HEK293 (cell line): ENCODE measurements at regions not wholly inside any gene's neighbourhood (a gene's known extent, or its start where the extent isn't known, plus 50 kb on each side); places are given as distances from the start of the nearest gene placed in this dataset.

Experiments used
- EGR2 ChIP-seq: fragments of 450-650 bp; formaldehyde crosslinking; IDR thresholded peaks from 2 replicates; pipeline ENCODE4 v1.5.1; 2016; ENCODE audit warnings: low read depth, missing biosample characterization, missing genetic modification characterization
- GFI1B ChIP-seq: fragments of 450-650 bp; formaldehyde crosslinking; IDR thresholded peaks from 2 replicates; pipeline ENCODE4 v1.5.1; 2016; ENCODE audit warnings: missing biosample characterization, missing genetic modification characterization
- GLI4 ChIP-seq: fragments of 450-650 bp; formaldehyde crosslinking; IDR thresholded peaks from 2 replicates; pipeline ENCODE4 v1.5.1; 2016; ENCODE audit warnings: missing biosample characterization, missing genetic modification characterization
- IKZF3 ChIP-seq: fragments of 450-650 bp; IDR thresholded peaks from 2 replicates; pipeline ENCODE4 v1.5.0; 2018; ENCODE audit warnings: missing biosample characterization, mild to moderate bottlenecking, missing genetic modification characterization, moderate library complexity
- KLF8 ChIP-seq: fragments of 450-650 bp; formaldehyde crosslinking; IDR thresholded peaks from 2 replicates; pipeline ENCODE4 v1.5.1; 2016; ENCODE audit warnings: missing biosample characterization, missing genetic modification characterization
- MEIS1 ChIP-seq: sonication (generic); formaldehyde crosslinking; IDR thresholded peaks from 2 replicates; pipeline ENCODE4 v1.8.1; 2022; ENCODE audit warnings: missing genetic modification reagents, mild to moderate bottlenecking, borderline replicate concordance
- OVOL3 ChIP-seq: fragments of 450-650 bp; formaldehyde crosslinking; IDR thresholded peaks from 2 replicates; pipeline ENCODE4 v1.5.1; 2016; ENCODE audit warnings: missing biosample characterization, missing genetic modification characterization
- RBAK ChIP-seq: fragments of 450-650 bp; formaldehyde crosslinking; IDR thresholded peaks from 2 replicates; pipeline ENCODE4 v1.5.1; 2016; ENCODE audit warnings: missing biosample characterization, missing genetic modification characterization
- SALL2 ChIP-seq: fragments of 450-650 bp; formaldehyde crosslinking; IDR thresholded peaks from 2 replicates; pipeline ENCODE4 v1.5.0; 2017; ENCODE audit warnings: missing biosample characterization, mild to moderate bottlenecking, missing genetic modification characterization, borderline replicate concordance
- SP2 ChIP-seq: fragments of 450-650 bp; formaldehyde crosslinking; IDR thresholded peaks from 2 replicates; pipeline ENCODE4 v1.5.1; 2016; ENCODE audit warnings: missing biosample characterization, missing genetic modification characterization
- SP3 ChIP-seq: fragments of 450-650 bp; formaldehyde crosslinking; IDR thresholded peaks from 2 replicates; pipeline ENCODE4 v1.5.1; 2016; ENCODE audit warnings: missing biosample characterization, missing genetic modification characterization
- TRIM28 ChIP-seq: IDR thresholded peaks from 2 replicates; pipeline ENCODE4 v1.6.1; 2011; ENCODE audit warnings: low read length, control low read depth, borderline replicate concordance
- YY2 ChIP-seq: fragments of 450-650 bp; formaldehyde crosslinking; IDR thresholded peaks from 2 replicates; pipeline ENCODE4 v1.5.1; 2016; ENCODE audit warnings: missing biosample characterization, missing genetic modification characterization
- ZBTB21 ChIP-seq: fragments of 450-650 bp; formaldehyde crosslinking; IDR thresholded peaks from 2 replicates; pipeline ENCODE4 v1.5.1; 2017; ENCODE audit warnings: missing biosample characterization, missing genetic modification characterization
- ZFHX2 ChIP-seq: fragments of 450-650 bp; formaldehyde crosslinking; conservative IDR thresholded peaks from 2 replicates; pipeline ENCODE4 v1.5.1; 2016; ENCODE audit warnings: missing biosample characterization, missing genetic modification characterization
- ZNF114 ChIP-seq: fragments of 450-650 bp; formaldehyde crosslinking; IDR thresholded peaks from 2 replicates; pipeline ENCODE4 v1.5.0; 2017; ENCODE audit warnings: missing biosample characterization, missing genetic modification characterization
- ZNF133 ChIP-seq: fragments of 450-650 bp; formaldehyde crosslinking; IDR thresholded peaks from 2 replicates; pipeline ENCODE4 v1.5.1; 2016; ENCODE audit warnings: missing biosample characterization, missing genetic modification characterization
- ZNF16 ChIP-seq: fragments of 450-650 bp; formaldehyde crosslinking; IDR thresholded peaks from 2 replicates; pipeline ENCODE4 v1.5.1; 2016; ENCODE audit warnings: low read depth, missing biosample characterization, missing genetic modification characterization
- ZNF292 ChIP-seq: fragments of 450-650 bp; formaldehyde crosslinking; IDR thresholded peaks from 2 replicates; pipeline ENCODE4 v1.5.1; 2016; ENCODE audit warnings: low read depth, missing biosample characterization, missing genetic modification characterization, borderline replicate concordance
- ZNF423 ChIP-seq: fragments of 450-650 bp; formaldehyde crosslinking; IDR thresholded peaks from 2 replicates; pipeline ENCODE4 v1.5.1; 2016; ENCODE audit warnings: missing biosample characterization, missing genetic modification characterization
- ZNF433 ChIP-seq: fragments of 450-650 bp; formaldehyde crosslinking; IDR thresholded peaks from 2 replicates; pipeline ENCODE4 v1.5.1; 2016; ENCODE audit warnings: missing biosample characterization, missing genetic modification characterization, low read depth
- ZNF48 ChIP-seq: fragments of 450-650 bp; formaldehyde crosslinking; IDR thresholded peaks from 2 replicates; pipeline ENCODE4 v1.5.1; 2016; ENCODE audit warnings: missing biosample characterization, missing genetic modification characterization
- ZNF501 ChIP-seq: fragments of 450-650 bp; formaldehyde crosslinking; IDR thresholded peaks from 2 replicates; pipeline ENCODE4 v1.5.1; 2016; ENCODE audit warnings: missing biosample characterization, missing genetic modification characterization
- ZNF514 ChIP-seq: fragments of 450-650 bp; formaldehyde crosslinking; IDR thresholded peaks from 2 replicates; pipeline ENCODE4 v1.5.1; 2016; ENCODE audit warnings: missing biosample characterization, missing genetic modification characterization
- ZNF521 ChIP-seq: fragments of 450-650 bp; formaldehyde crosslinking; IDR thresholded peaks from 2 replicates; pipeline ENCODE4 v1.5.1; 2017; ENCODE audit warnings: missing biosample characterization, mild to moderate bottlenecking, missing genetic modification characterization
- ZNF600 ChIP-seq: fragments of 450-650 bp; formaldehyde crosslinking; IDR thresholded peaks from 2 replicates; pipeline ENCODE4 v1.5.1; 2016; ENCODE audit warnings: missing biosample characterization, missing genetic modification characterization
- ZNF629 ChIP-seq: fragments of 450-650 bp; formaldehyde crosslinking; IDR thresholded peaks from 2 replicates; pipeline ENCODE4 v1.5.1; 2017; ENCODE audit warnings: missing biosample characterization, missing genetic modification characterization
- ZNF76 ChIP-seq: fragments of 450-650 bp; formaldehyde crosslinking; IDR thresholded peaks from 2 replicates; pipeline ENCODE4; 2016; ENCODE audit warnings: low read depth, missing biosample characterization, missing genetic modification characterization, borderline replicate concordance
- ZNF843 ChIP-seq: fragments of 450-650 bp; formaldehyde crosslinking; IDR thresholded peaks from 2 replicates; pipeline ENCODE4 v1.5.1; 2016; ENCODE audit warnings: missing biosample characterization, missing genetic modification characterization
- TF ChIP-seq, protein P1 (sequence below): fragments of 450-650 bp; formaldehyde crosslinking; IDR thresholded peaks from 2 replicates; pipeline ENCODE4 v1.5.1; 2016; ENCODE audit warnings: missing biosample characterization, missing genetic modification characterization
- TF ChIP-seq, protein P2 (sequence below): fragments of 450-650 bp; formaldehyde crosslinking; conservative IDR thresholded peaks from 2 replicates; pipeline ENCODE4 v1.5.1; 2016; ENCODE audit warnings: low read depth, missing biosample characterization, missing genetic modification characterization
- TF ChIP-seq, protein P3 (sequence below): fragments of 450-650 bp; formaldehyde crosslinking; IDR thresholded peaks from 2 replicates; pipeline ENCODE4 v1.5.1; 2017; ENCODE audit warnings: missing biosample characterization, missing genetic modification characterization
- TF ChIP-seq, protein P4 (sequence below): fragments of 450-650 bp; formaldehyde crosslinking; IDR thresholded peaks from 2 replicates; pipeline ENCODE4 v1.5.1; 2016; ENCODE audit warnings: missing biosample characterization, missing genetic modification characterization

DNA sequence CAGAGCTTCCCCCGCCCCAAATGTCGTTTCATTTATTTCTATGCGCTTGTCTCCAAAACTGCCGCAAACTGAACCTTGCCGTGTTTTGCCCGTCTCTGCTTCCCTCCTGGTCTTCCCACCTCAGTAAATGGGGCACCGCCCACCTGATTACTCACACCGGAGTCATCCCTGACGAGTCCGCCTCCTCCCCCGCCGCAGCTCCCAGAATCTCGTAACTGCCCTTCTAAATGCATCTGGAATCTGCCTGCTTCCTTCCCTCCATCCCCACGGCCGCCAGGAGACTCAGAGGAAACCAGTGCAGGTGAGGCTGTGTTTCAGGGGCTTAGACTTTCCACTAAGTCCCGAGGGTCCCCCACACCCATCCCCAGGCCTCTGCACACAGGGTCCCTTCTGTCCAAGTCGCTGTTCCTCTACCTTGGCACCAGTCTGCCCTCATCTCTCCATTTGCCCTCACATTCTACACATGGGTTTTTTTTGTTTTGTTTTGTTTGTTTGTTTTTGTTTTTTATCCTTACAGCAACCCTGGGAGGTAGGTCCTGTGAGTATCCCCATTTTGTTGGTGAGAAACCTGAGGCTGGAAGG lies 62.6 kb upstream of the PHF21B start (continued):
- TF ChIP-seq ZNF292 (tag by site-specific recombination) = no peak
- TF ChIP-seq TRIM28 = no peak
- TF ChIP-seq GFI1B (tag by site-specific recombination) = no peak
- no peak for TF ChIP-seq ZNF423 (tag by site-specific recombination)
- no peak for TF ChIP-seq RBAK (tag by site-specific recombination)
- TF ChIP-seq OVOL3 (tag by site-specific recombination) = no peak
- TF ChIP-seq, protein P1, sequence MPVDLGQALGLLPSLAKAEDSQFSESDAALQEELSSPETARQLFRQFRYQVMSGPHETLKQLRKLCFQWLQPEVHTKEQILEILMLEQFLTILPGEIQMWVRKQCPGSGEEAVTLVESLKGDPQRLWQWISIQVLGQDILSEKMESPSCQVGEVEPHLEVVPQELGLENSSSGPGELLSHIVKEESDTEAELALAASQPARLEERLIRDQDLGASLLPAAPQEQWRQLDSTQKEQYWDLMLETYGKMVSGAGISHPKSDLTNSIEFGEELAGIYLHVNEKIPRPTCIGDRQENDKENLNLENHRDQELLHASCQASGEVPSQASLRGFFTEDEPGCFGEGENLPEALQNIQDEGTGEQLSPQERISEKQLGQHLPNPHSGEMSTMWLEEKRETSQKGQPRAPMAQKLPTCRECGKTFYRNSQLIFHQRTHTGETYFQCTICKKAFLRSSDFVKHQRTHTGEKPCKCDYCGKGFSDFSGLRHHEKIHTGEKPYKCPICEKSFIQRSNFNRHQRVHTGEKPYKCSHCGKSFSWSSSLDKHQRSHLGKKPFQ (tag by site-specific recombination) = peak; percentile 94
- TF ChIP-seq ZNF433 (tag by site-specific recombination) = no peak
- TF ChIP-seq ZFHX2 (tag by site-specific recombination) = peak; percentile 95
- TF ChIP-seq MEIS1 (CRISPR knock-in tag) = no peak
- no peak for TF ChIP-seq ZNF514
- no peak for TF ChIP-seq ZNF501 (tag by site-specific recombination)
- TF ChIP-seq ZNF16 (tag by site-specific recombination) = no peak
- TF ChIP-seq ZNF48 (tag by site-specific recombination) = no peak
- no peak for TF ChIP-seq ZNF133
- 0 out of 2 replicates have a peak, but pooled peaks have one; percentile 41 for TF ChIP-seq ZNF629 (tag by site-specific recombination)
- no peak for TF ChIP-seq GLI4
- TF ChIP-seq SP2 (tag by site-specific recombination) = peak; percentile 36
- TF ChIP-seq ZNF600 (tag by site-specific recombination) = peak; percentile 48; the same call in 1 of the 2 replicates
- TF ChIP-seq ZNF521 = no peak
- TF ChIP-seq SALL2 (tag by site-specific recombination) = no peak
- no peak for TF ChIP-seq ZNF843 (tag by site-specific recombination)
- no peak for TF ChIP-seq YY2 (tag by site-specific recombination)
- TF ChIP-seq IKZF3 = peak; percentile 46; the same call in 1 of the 2 replicates
- no peak for TF ChIP-seq ZNF114 (tag by site-specific recombination)
- TF ChIP-seq ZNF76 = 0 out of 2 replicates have a peak, but pooled peaks have one; percentile 29
- TF ChIP-seq, protein P2, sequence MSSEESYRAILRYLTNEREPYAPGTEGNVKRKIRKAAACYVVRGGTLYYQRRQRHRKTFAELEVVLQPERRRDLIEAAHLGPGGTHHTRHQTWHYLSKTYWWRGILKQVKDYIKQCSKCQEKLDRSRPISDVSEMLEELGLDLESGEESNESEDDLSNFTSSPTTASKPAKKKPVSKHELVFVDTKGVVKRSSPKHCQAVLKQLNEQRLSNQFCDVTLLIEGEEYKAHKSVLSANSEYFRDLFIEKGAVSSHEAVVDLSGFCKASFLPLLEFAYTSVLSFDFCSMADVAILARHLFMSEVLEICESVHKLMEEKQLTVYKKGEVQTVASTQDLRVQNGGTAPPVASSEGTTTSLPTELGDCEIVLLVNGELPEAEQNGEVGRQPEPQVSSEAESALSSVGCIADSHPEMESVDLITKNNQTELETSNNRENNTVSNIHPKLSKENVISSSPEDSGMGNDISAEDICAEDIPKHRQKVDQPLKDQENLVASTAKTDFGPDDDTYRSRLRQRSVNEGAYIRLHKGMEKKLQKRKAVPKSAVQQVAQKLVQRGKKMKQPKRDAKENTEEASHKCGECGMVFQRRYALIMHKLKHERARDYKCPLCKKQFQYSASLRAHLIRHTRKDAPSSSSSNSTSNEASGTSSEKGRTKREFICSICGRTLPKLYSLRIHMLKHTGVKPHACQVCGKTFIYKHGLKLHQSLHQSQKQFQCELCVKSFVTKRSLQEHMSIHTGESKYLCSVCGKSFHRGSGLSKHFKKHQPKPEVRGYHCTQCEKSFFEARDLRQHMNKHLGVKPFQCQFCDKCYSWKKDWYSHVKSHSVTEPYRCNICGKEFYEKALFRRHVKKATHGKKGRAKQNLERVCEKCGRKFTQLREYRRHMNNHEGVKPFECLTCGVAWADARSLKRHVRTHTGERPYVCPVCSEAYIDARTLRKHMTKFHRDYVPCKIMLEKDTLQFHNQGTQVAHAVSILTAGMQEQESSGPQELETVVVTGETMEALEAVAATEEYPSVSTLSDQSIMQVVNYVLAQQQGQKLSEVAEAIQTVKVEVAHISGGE (tag by site-specific recombination) = no peak
- peak; percentile 33; the same call in 1 of the 2 replicates for TF ChIP-seq SP3 (tag by site-specific recombination)
- TF ChIP-seq, protein P3, sequence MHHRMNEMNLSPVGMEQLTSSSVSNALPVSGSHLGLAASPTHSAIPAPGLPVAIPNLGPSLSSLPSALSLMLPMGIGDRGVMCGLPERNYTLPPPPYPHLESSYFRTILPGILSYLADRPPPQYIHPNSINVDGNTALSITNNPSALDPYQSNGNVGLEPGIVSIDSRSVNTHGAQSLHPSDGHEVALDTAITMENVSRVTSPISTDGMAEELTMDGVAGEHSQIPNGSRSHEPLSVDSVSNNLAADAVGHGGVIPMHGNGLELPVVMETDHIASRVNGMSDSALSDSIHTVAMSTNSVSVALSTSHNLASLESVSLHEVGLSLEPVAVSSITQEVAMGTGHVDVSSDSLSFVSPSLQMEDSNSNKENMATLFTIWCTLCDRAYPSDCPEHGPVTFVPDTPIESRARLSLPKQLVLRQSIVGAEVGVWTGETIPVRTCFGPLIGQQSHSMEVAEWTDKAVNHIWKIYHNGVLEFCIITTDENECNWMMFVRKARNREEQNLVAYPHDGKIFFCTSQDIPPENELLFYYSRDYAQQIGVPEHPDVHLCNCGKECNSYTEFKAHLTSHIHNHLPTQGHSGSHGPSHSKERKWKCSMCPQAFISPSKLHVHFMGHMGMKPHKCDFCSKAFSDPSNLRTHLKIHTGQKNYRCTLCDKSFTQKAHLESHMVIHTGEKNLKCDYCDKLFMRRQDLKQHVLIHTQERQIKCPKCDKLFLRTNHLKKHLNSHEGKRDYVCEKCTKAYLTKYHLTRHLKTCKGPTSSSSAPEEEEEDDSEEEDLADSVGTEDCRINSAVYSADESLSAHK (tag by site-specific recombination) = no peak
- TF ChIP-seq EGR2 (tag by site-specific recombination) = peak; percentile 97
- TF ChIP-seq KLF8 (tag by site-specific recombination) = peak; percentile 50; the same call in 1 of the 2 replicates
- TF ChIP-seq, protein P4, sequence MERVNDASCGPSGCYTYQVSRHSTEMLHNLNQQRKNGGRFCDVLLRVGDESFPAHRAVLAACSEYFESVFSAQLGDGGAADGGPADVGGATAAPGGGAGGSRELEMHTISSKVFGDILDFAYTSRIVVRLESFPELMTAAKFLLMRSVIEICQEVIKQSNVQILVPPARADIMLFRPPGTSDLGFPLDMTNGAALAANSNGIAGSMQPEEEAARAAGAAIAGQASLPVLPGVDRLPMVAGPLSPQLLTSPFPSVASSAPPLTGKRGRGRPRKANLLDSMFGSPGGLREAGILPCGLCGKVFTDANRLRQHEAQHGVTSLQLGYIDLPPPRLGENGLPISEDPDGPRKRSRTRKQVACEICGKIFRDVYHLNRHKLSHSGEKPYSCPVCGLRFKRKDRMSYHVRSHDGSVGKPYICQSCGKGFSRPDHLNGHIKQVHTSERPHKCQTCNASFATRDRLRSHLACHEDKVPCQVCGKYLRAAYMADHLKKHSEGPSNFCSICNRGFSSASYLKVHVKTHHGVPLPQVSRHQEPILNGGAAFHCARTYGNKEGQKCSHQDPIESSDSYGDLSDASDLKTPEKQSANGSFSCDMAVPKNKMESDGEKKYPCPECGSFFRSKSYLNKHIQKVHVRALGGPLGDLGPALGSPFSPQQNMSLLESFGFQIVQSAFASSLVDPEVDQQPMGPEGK (tag by site-specific recombination) = peak; percentile 25; the same call in 1 of the 2 replicates
- TF ChIP-seq ZBTB21 (tag by site-specific recombination) = no peak
